AG09319 (cell line): ENCODE measurements at regions not wholly inside any gene's neighbourhood (a gene's known extent, or its start where the extent isn't known, plus 50 kb on each side); places are given as distances from the start of the nearest gene placed in this dataset.
A peak's percentile ranks its signal among the peaks of the same experiment; 100 is the strongest.

Experiments used
- DNase-seq: peaks from one replicate; pipeline ENCODE4 v3.0.0-alpha.2; 2010; ENCODE audit warnings: low read depth; ENCODE audit errors: extremely low read depth
- CTCF ChIP-seq: IDR thresholded peaks from 2 replicates; pipeline ENCODE4 v1.5.1; 2011; ENCODE audit warnings: low read depth, mild to moderate bottlenecking, inconsistent platforms, low read length, moderate library complexity

- no peak for TF ChIP-seq CTCF
- DNase-seq, result no peak
These were observed 559.2 kb upstream of the TLE4 start for GRCh38 chr9:79012561-79012960.

GRCh38 chr9:79013715-79014610, 557.8 kb upstream of the TLE4 start:
- DNase-seq, result no peak

GRCh38 chr9:79014929-79015699, 556.7 kb upstream of the TLE4 start:
- TF ChIP-seq CTCF, result no peak
- no peak for DNase-seq

More at GRCh38 chr9:79013715-79014610, 557.8 kb upstream of the TLE4 start:
- TF ChIP-seq CTCF, result no peak

GRCh38 chr9:79015951-79016350, 555.8 kb upstream of the TLE4 start:
- DNase-seq, result no peak
- TF ChIP-seq CTCF, result no peak

GRCh38 chr9:79020276-79020675, 551.5 kb upstream of the TLE4 start:
- TF ChIP-seq CTCF, result no peak
- no peak for DNase-seq

GRCh38 chr9:79021084-79021483, 550.7 kb upstream of the TLE4 start:
- TF ChIP-seq CTCF, result no peak
- no peak for DNase-seq

GRCh38 chr9:79023134-79023580, 548.6 kb upstream of the TLE4 start:
- DNase-seq, result peak; percentile 32
- TF ChIP-seq CTCF, result no peak
